Uterus (tissue), 3 donors: ENCODE measurements at regions not wholly inside any gene's neighbourhood (a gene's known extent, or its start where the extent isn't known, plus 50 kb on each side); places are given as distances from the start of the nearest gene placed in this dataset.

Experiments
- DNase-seq, 2 donors: peaks; one replicate each; pipeline ENCODE4 v3.0.0-alpha.2; 2019 to 2020
- H3K27ac ChIP-seq, 2 donors: fragments of 200-600 bp; sonication (generic); 1 replicate in 1 of 2; 2 replicates in 1 of 2; pipeline ENCODE4 v1.5.1; 2016 to 2018
- H3K27me3 ChIP-seq, 2 donors: fragments of 200-600 bp; sonication (generic); one replicate each; pipeline ENCODE4 v1.5.1; 2018 to 2019; ENCODE audit warnings: control low read depth in 1 of 2
- H3K36me3 ChIP-seq, 2 donors: fragments of 200-600 bp; sonication (generic); one replicate each; pipeline ENCODE4 v1.5.1; 2019; ENCODE audit warnings: control low read depth in 1 of 2
- H3K4me1 ChIP-seq, 2 donors: fragments of 200-600 bp; sonication (generic); one replicate each; pipeline ENCODE4 v1.5.1; 2018 to 2019; ENCODE audit warnings: control low read depth in 1 of 2
- H3K4me3 ChIP-seq, 2 donors: fragments of 200-600 bp; sonication (generic); 1 replicate in 1 of 2; 2 replicates in 1 of 2; pipeline ENCODE4 v1.5.1; 2018 to 2019; ENCODE audit warnings: mild to moderate bottlenecking in 1 of 2
- H3K9me3 ChIP-seq, 2 donors: fragments of 200-600 bp; sonication (generic); one replicate each; pipeline ENCODE4 v1.5.1; 2019; ENCODE audit warnings: control low read depth in 1 of 2
- CTCF ChIP-seq, 4 experiments: fragments of 200-600 bp in 2 of 4; fragments of 450-650 bp in 2 of 4; sonication (generic) in 2 of 4; IDR thresholded peaks; one replicate each; pipeline ENCODE4 v1.5.1; 2016 to 2019; ENCODE audit warnings: antibody characterized with exemption in 4 of 4, mild to moderate bottlenecking in 2 of 4, moderate library complexity in 1 of 4
- POLR2A ChIP-seq, 2 donors: fragments of 450-650 bp; IDR thresholded peaks; one replicate each; pipeline ENCODE4 v1.6.1; 2016; ENCODE audit warnings: antibody characterized with exemption in 2 of 2, mild to moderate bottlenecking in 1 of 2, moderate library complexity in 1 of 2
- intact Hi-C: fragments of 100-400 bp; cut with DNase I; formaldehyde crosslinking; loops from one replicate; pipeline ENCODE4 v1.15.1; 2023; ENCODE audit warnings: low total_unique reads
- donor health status: DM: yes; HTN: yes; CAD: no.

GRCh38 chr16:56122251-56122650, 69.0 kb upstream of the GNAO1 start:
- Histone ChIP-seq H3K4me1 (no peaks in the 10 kb centered on the region), H3K4me3 (no peak overlapping the region), H3K36me3 (no peaks in the 10 kb centered on the region), H3K27ac (no peak overlapping the region), H3K9me3 (no peaks in the 10 kb centered on the region), H3K27me3 (no peaks in the 10 kb centered on the region)
- DNase-seq, result no peak
- no peak for TF ChIP-seq CTCF (IDR thresholded peaks at IDR 0.05)
- TF ChIP-seq POLR2A (IDR thresholded peaks at IDR 0.05), result no peak
- intact Hi-C loops, result no loop called here

GRCh38 chr16:56121156-56121500, 70.2 kb upstream of the GNAO1 start:
- Histone ChIP-seq H3K9me3 (no peaks in the 10 kb centered on the region), H3K27me3 (no peaks in the 10 kb centered on the region), H3K27ac (no peak overlapping the region), H3K4me1 (no peaks in the 10 kb centered on the region), H3K36me3 (no peaks in the 10 kb centered on the region), H3K4me3 (no peak overlapping the region)
- no peak for DNase-seq
- TF ChIP-seq POLR2A (IDR thresholded peaks at IDR 0.05) (no peak), CTCF (IDR thresholded peaks at IDR 0.05) (no peak)
- intact Hi-C loops, result no loop called here

GRCh38 chr16:56120447-56121155, 70.7 kb upstream of the GNAO1 start:
- Histone ChIP-seq H3K27me3 (no peaks in the 10 kb centered on the region), H3K9me3 (no peaks in the 10 kb centered on the region), H3K4me1 (no peaks in the 10 kb centered on the region), H3K36me3 (no peaks in the 10 kb centered on the region), H3K27ac (no peak overlapping the region), H3K4me3 (no peak overlapping the region)
- TF ChIP-seq POLR2A (IDR thresholded peaks at IDR 0.05), result no peak
- intact Hi-C loops, result no loop called here
- DNase-seq, result no peak

GRCh38 chr16:56119133-56119532, 72.2 kb upstream of the GNAO1 start:
- DNase-seq, result no peak
- no peak for TF ChIP-seq CTCF (IDR thresholded peaks at IDR 0.05)
- no peak for TF ChIP-seq POLR2A (IDR thresholded peaks at IDR 0.05)
- no peaks in the 10 kb centered on the region for H3K9me3 ChIP-seq
- no peaks in the 10 kb centered on the region for H3K27me3 ChIP-seq
- no peak overlapping the region for H3K4me3 ChIP-seq
- H3K36me3 ChIP-seq, result no peaks in the 10 kb centered on the region
- intact Hi-C loops, result no loop called here
- H3K27ac ChIP-seq, result no peak overlapping the region
- no peaks in the 10 kb centered on the region for H3K4me1 ChIP-seq

- intact Hi-C loops, result no loop called here
- no peak for DNase-seq
- no peaks in the 10 kb centered on the region for H3K36me3 ChIP-seq
- no peaks in the 10 kb centered on the region for H3K4me1 ChIP-seq
- TF ChIP-seq CTCF (IDR thresholded peaks at IDR 0.05), result no peak
- no peak for TF ChIP-seq POLR2A (IDR thresholded peaks at IDR 0.05)
- H3K27ac ChIP-seq, result no peak overlapping the region
- H3K27me3 ChIP-seq, result no peaks in the 10 kb centered on the region
- no peaks in the 10 kb centered on the region for H3K9me3 ChIP-seq
- no peak overlapping the region for H3K4me3 ChIP-seq
Measured at GRCh38 chr16:56116577-56116964, 74.7 kb upstream of the GNAO1 start.
